ENCODE measurements at regions not wholly inside any gene's neighbourhood (a gene's known extent, or its start where the extent isn't known, plus 50 kb on each side); places are given as distances from the start of the nearest gene placed in this dataset.

GRCh38 chr14:44446965-44447364, 60.1 kb downstream of the FSCB start:
- CTCF ChIA-PET = no interaction called here
- Histone ChIP-seq H3K36me3 (ENCODE audit: insufficient read depth, low read length, poor library complexity, severe bottlenecking) (no peaks in the 10 kb centered on the region), H3K4me1 (ENCODE audit: insufficient read depth, low read length, poor library complexity, severe bottlenecking) (no peaks in the 10 kb centered on the region), H3K27ac (ENCODE audit: low read depth, low read length, poor library complexity, severe bottlenecking) (no peak overlapping the region), H3K27me3 (replicated peaks; ENCODE audit: insufficient read depth, low read depth, low read length, poor library complexity) (no peaks in the 10 kb centered on the region), H3K4me3 (ENCODE audit: low read depth, low read length, poor library complexity, severe bottlenecking) (no peak overlapping the region), H3K9me3 (ENCODE audit: low read depth, low read length, poor library complexity, severe bottlenecking) (no peaks in the 10 kb centered on the region)
- no peak for DNase-seq (ENCODE audit: low spot score)
- TF ChIP-seq EZH2 (IDR thresholded peaks at IDR 0.05; ENCODE audit: borderline replicate concordance, low read depth, low read length, poor library complexity, severe bottlenecking) (no peak), CTCF (conservative IDR thresholded peaks at IDR 0.05; ENCODE audit: low read depth, low read length) (no peak)
- no TSS peak for BruUV-seq (replicated peaks)
- POLR2A ChIA-PET (ENCODE audit: low non-redundant PET) = no interaction called here
- intact Hi-C loops (cut with micrococcal nuclease; ENCODE audit: unreplicated experiment) = no loop called here

- intact Hi-C loops (cut with micrococcal nuclease; ENCODE audit: unreplicated experiment) = no loop called here
- POLR2A ChIA-PET (ENCODE audit: low non-redundant PET) = no interaction called here
- no peak for DNase-seq (ENCODE audit: low spot score)
- CTCF ChIA-PET = no interaction called here
- H3K9me3 ChIP-seq (ENCODE audit: low read depth, low read length, poor library complexity, severe bottlenecking) = peaks cover 3% of the 10 kb centered on the region
- TF ChIP-seq EZH2 (IDR thresholded peaks at IDR 0.05; ENCODE audit: borderline replicate concordance, low read depth, low read length, poor library complexity, severe bottlenecking) (no peak), CTCF (conservative IDR thresholded peaks at IDR 0.05; ENCODE audit: low read depth, low read length) (no peak)
- no peaks in the 10 kb centered on the region for H3K36me3 ChIP-seq (ENCODE audit: insufficient read depth, low read length, poor library complexity, severe bottlenecking)
- no peak overlapping the region for H3K27ac ChIP-seq (ENCODE audit: low read depth, low read length, poor library complexity, severe bottlenecking)
- no TSS peak for BruUV-seq (replicated peaks)
- no peaks in the 10 kb centered on the region for H3K4me1 ChIP-seq (ENCODE audit: insufficient read depth, low read length, poor library complexity, severe bottlenecking)
- no peak overlapping the region for H3K4me3 ChIP-seq (ENCODE audit: low read depth, low read length, poor library complexity, severe bottlenecking)
- H3K27me3 ChIP-seq (replicated peaks; ENCODE audit: insufficient read depth, low read depth, low read length, poor library complexity) = no peaks in the 10 kb centered on the region
These were observed 62.6 kb downstream of the FSCB start for GRCh38 chr14:44444454-44444853.

- no peak for DNase-seq (ENCODE audit: low spot score)
- Histone ChIP-seq H3K4me3 (ENCODE audit: low read depth, low read length, poor library complexity, severe bottlenecking) (no peak overlapping the region), H3K27me3 (replicated peaks; ENCODE audit: insufficient read depth, low read depth, low read length, poor library complexity) (no peaks in the 10 kb centered on the region), H3K36me3 (ENCODE audit: insufficient read depth, low read length, poor library complexity, severe bottlenecking) (no peaks in the 10 kb centered on the region), H3K27ac (ENCODE audit: low read depth, low read length, poor library complexity, severe bottlenecking) (no peak overlapping the region), H3K9me3 (ENCODE audit: low read depth, low read length, poor library complexity, severe bottlenecking) (peaks cover 3% of the 10 kb centered on the region), H3K4me1 (ENCODE audit: insufficient read depth, low read length, poor library complexity, severe bottlenecking) (no peaks in the 10 kb centered on the region)
- no peak for TF ChIP-seq CTCF (conservative IDR thresholded peaks at IDR 0.05; ENCODE audit: low read depth, low read length)
- no peak for TF ChIP-seq EZH2 (IDR thresholded peaks at IDR 0.05; ENCODE audit: borderline replicate concordance, low read depth, low read length, poor library complexity, severe bottlenecking)
- ChIA-PET CTCF (no interaction called here), POLR2A (ENCODE audit: low non-redundant PET) (no interaction called here)
- BruUV-seq (replicated peaks) = no TSS peak
- intact Hi-C loops (cut with micrococcal nuclease; ENCODE audit: unreplicated experiment) = no loop called here
These were observed 68.1 kb downstream of the FSCB start for GRCh38 chr14:44438936-44439335.
